ENCODE measurements at regions not wholly inside any gene's neighbourhood (a gene's known extent, or its start where the extent isn't known, plus 50 kb on each side); places are given as distances from the start of the nearest gene placed in this dataset.

GRCh38 chr10:43851030-43851429 is 202.3 kb upstream of the ZNF32 start:
- no peak for TF ChIP-seq CTCF (IDR thresholded peaks at IDR 0.05)
- no peak for TF ChIP-seq POLR2A (IDR thresholded peaks at IDR 0.05)
